GM23338 (cell line): ENCODE measurements at regions not wholly inside any gene's neighbourhood (a gene's known extent, or its start where the extent isn't known, plus 50 kb on each side); places are given as distances from the start of the nearest gene placed in this dataset.

Experiments
- ATAC-seq: fragments of 200-7000 bp; cut with Tn5 transposase; 3 replicates; pipeline ENCODE4 v1.9.1; 2020
- DNase-seq: peaks from one replicate; pipeline ENCODE4 v3.0.0-alpha.2; 2015; ENCODE audit warnings: low spot score
- H2AFZ ChIP-seq: fragments of 200-600 bp; sonication (generic); 2 replicates; pipeline ENCODE4 v1.8.0; 2016; ENCODE audit warnings: antibody characterized with exemption, mild to moderate bottlenecking, moderate library complexity
- H3F3A ChIP-seq: fragments of 200-600 bp; sonication (generic); replicated peaks from 2 replicates; pipeline ENCODE4 v1.8.0; 2017; ENCODE audit warnings: antibody characterized with exemption, mixed run types, low read depth
- H3K27ac ChIP-seq: fragments of 200-600 bp; sonication (generic); 2 replicates; pipeline ENCODE4 v1.6.1; 2016; ENCODE audit warnings: low read depth
- H3K27me3 ChIP-seq: fragments of 200-600 bp; sonication (generic); 2 replicates; pipeline ENCODE4 v1.8.0; 2016; ENCODE audit warnings: mild to moderate bottlenecking, mixed run types, moderate library complexity; ENCODE audit not compliant: insufficient read depth
- H3K36me3 ChIP-seq: fragments of 200-600 bp; sonication (generic); 2 replicates; pipeline ENCODE4 v1.8.0; 2016; ENCODE audit warnings: mild to moderate bottlenecking; ENCODE audit not compliant: insufficient read depth
- H3K4me1 ChIP-seq: fragments of 200-600 bp; sonication (generic); 2 replicates; pipeline ENCODE4 v1.8.0; 2016; ENCODE audit warnings: mild to moderate bottlenecking, moderate library complexity; ENCODE audit not compliant: insufficient read depth
- H3K4me2 ChIP-seq: fragments of 200-600 bp; sonication (generic); 2 replicates; pipeline ENCODE4 v1.7.1; 2017; ENCODE audit warnings: mixed run types
- H3K4me3 ChIP-seq: fragments of 200-600 bp; sonication (generic); 2 replicates; pipeline ENCODE4 v1.6.1; 2016; ENCODE audit warnings: mixed run types
- H3K79me2 ChIP-seq: fragments of 200-600 bp; sonication (generic); replicated peaks from 2 replicates; pipeline ENCODE4 v1.8.0; 2017; ENCODE audit warnings: mild to moderate bottlenecking; ENCODE audit not compliant: insufficient read depth
- H3K9me2 ChIP-seq: fragments of 200-600 bp; sonication (generic); 2 replicates; pipeline ENCODE4 v1.8.0; 2017; ENCODE audit not compliant: insufficient read depth
- H4K20me1 ChIP-seq: fragments of 200-600 bp; sonication (generic); replicated peaks from 2 replicates; pipeline ENCODE4 v1.8.0; 2017; ENCODE audit warnings: mild to moderate bottlenecking; ENCODE audit not compliant: insufficient read depth
- H3K27ac Mint-ChIP-seq: 2 replicates; pipeline ENCODE4 v1.8.0; 2020; ENCODE audit warnings: inconsistent platforms, mild to moderate bottlenecking, moderate library complexity, mixed read lengths
- H3K27me3 Mint-ChIP-seq: 3 replicates; pipeline ENCODE4 v1.8.0; 2022; ENCODE audit warnings: low read depth, mild to moderate bottlenecking, moderate library complexity, mixed read lengths, inconsistent platforms; ENCODE audit not compliant: insufficient read depth, poor library complexity
- H3K36me3 Mint-ChIP-seq: 3 replicates; pipeline ENCODE4 v1.8.0; 2021; ENCODE audit warnings: low read depth, mild to moderate bottlenecking, inconsistent platforms, moderate library complexity, mixed read lengths
- H3K4me1 Mint-ChIP-seq: 3 replicates; pipeline ENCODE4 v1.8.0; 2020; ENCODE audit warnings: mild to moderate bottlenecking, inconsistent platforms, mixed read lengths
- H3K4me3 Mint-ChIP-seq: 3 replicates; pipeline ENCODE4 v1.8.0; 2021; ENCODE audit warnings: moderate library complexity, mild to moderate bottlenecking, inconsistent platforms, mixed read lengths
- H3K9me3 Mint-ChIP-seq: 3 replicates; pipeline ENCODE4 v1.8.0; 2020; ENCODE audit warnings: moderate library complexity, mild to moderate bottlenecking, inconsistent platforms, mixed read lengths
- CREB1 ChIP-seq: fragments of 250-450 bp; sonication (Bioruptor Pico); IDR thresholded peaks from 2 replicates; pipeline ENCODE4 v1.5.0; 2020; ENCODE audit warnings: low read depth, mild to moderate bottlenecking, moderate library complexity
- EZH2 ChIP-seq: fragments of 200-600 bp; sonication (generic); IDR thresholded peaks from one replicate; pipeline ENCODE4 v1.8.0; 2017; ENCODE audit warnings: antibody characterized with exemption, mild to moderate bottlenecking, low read depth; ENCODE audit not compliant: unreplicated experiment
- EZH2phosphoT487 ChIP-seq: fragments of 200-600 bp; sonication (generic); IDR thresholded peaks from one replicate; pipeline ENCODE4 v1.8.1; 2018; ENCODE audit warnings: antibody characterized with exemption; ENCODE audit not compliant: unreplicated experiment
- JUNB ChIP-seq: IDR thresholded peaks from one replicate; pipeline ENCODE4 v1.6.1; 2016; ENCODE audit warnings: antibody characterized with exemption; ENCODE audit not compliant: unreplicated experiment
- NANOG ChIP-seq: IDR thresholded peaks from 2 replicates; pipeline ENCODE4 v1.6.1; 2016; ENCODE audit warnings: antibody characterized with exemption, borderline replicate concordance
- POLR2AphosphoS5 ChIP-seq: IDR thresholded peaks from 2 replicates; pipeline ENCODE4 v1.6.1; 2016; ENCODE audit warnings: antibody characterized with exemption, low read depth
- STAT1 ChIP-seq: IDR thresholded peaks from one replicate; pipeline ENCODE4 v1.6.1; 2016; ENCODE audit warnings: antibody characterized with exemption; ENCODE audit not compliant: unreplicated experiment
- ZNF114 ChIP-seq: fragments of 250-450 bp; sonication (Bioruptor Pico); IDR thresholded peaks from 2 replicates; pipeline ENCODE4 v1.5.0; 2020; ENCODE audit warnings: mild to moderate bottlenecking, moderate library complexity
- ZNF331 ChIP-seq: fragments of 250-450 bp; sonication (Bioruptor Pico); IDR thresholded peaks from 2 replicates; pipeline ENCODE4 v1.5.0; 2020; ENCODE audit warnings: low read depth, mild to moderate bottlenecking, moderate library complexity
- TF ChIP-seq, protein P1 (sequence below): fragments of 250-450 bp; sonication (Bioruptor Pico); IDR thresholded peaks from 2 replicates; pipeline ENCODE4 v1.5.0; 2020; ENCODE audit warnings: mild to moderate bottlenecking, moderate library complexity
- TF ChIP-seq, protein P2 (sequence below), 2 experiments: fragments of 200-600 bp in 1 of 2; sonication (generic) in 1 of 2; conservative IDR thresholded peaks; 2 replicates each; pipeline versions ENCODE4 v1.5.1 to v1.6.1; 2016 to 2017; ENCODE audit warnings: antibody characterized with exemption in 2 of 2, low read depth in 2 of 2, mild to moderate bottlenecking in 2 of 2, moderate library complexity in 1 of 2
- TF ChIP-seq, protein P3 (sequence below): IDR thresholded peaks from 2 replicates; pipeline ENCODE4 v1.6.1; 2016; ENCODE audit warnings: antibody characterized with exemption

DNA sequence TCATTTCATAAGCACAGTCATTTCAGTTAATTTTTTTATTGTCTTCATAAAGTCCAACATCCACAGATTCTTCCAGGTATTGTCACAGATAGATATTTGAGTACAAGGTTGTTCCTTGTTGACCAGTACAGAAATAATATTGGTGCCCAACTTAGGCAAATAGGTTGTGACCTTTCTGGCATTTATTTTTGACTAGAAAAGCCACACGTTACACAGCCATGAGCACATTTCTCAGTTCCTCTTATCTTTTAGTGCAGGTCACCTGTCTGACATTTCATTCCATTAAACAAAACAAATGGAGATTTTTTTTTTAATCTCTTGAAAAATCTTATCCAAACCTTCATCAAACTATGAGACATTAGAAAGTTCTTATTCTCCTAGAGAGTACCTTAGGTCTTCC lies 428.8 kb downstream of the ZNF521 start:
- peaks cover 10% of the 10 kb centered on the region for H3K4me1 ChIP-seq
- H3K9me2 ChIP-seq: no peaks in the 10 kb centered on the region
- no peak for ATAC-seq
- no peaks in the 10 kb centered on the region for H4K20me1 ChIP-seq
- no peak overlapping the region for H3K4me3 Mint-ChIP-seq
- H3K27me3 ChIP-seq: no peaks in the 10 kb centered on the region
- no peak overlapping the region for H3K27ac ChIP-seq
- no peak overlapping the region for H3K27ac Mint-ChIP-seq
- H3K36me3 ChIP-seq: no peaks in the 10 kb centered on the region
- H3K4me3 ChIP-seq: no peak overlapping the region
- H3K79me2 ChIP-seq: no peaks in the 10 kb centered on the region
- no peak for DNase-seq
- no peaks in the 10 kb centered on the region for H3F3A ChIP-seq
- peaks cover 2% of the 10 kb centered on the region for H3K27me3 Mint-ChIP-seq
- H3K9me3 Mint-ChIP-seq: no peaks in the 10 kb centered on the region
- H3K4me2 ChIP-seq: no peak overlapping the region
- H3K4me1 Mint-ChIP-seq: peaks cover 17% of the 10 kb centered on the region
- H3K36me3 Mint-ChIP-seq: no peaks in the 10 kb centered on the region
- TF ChIP-seq, protein P1, sequence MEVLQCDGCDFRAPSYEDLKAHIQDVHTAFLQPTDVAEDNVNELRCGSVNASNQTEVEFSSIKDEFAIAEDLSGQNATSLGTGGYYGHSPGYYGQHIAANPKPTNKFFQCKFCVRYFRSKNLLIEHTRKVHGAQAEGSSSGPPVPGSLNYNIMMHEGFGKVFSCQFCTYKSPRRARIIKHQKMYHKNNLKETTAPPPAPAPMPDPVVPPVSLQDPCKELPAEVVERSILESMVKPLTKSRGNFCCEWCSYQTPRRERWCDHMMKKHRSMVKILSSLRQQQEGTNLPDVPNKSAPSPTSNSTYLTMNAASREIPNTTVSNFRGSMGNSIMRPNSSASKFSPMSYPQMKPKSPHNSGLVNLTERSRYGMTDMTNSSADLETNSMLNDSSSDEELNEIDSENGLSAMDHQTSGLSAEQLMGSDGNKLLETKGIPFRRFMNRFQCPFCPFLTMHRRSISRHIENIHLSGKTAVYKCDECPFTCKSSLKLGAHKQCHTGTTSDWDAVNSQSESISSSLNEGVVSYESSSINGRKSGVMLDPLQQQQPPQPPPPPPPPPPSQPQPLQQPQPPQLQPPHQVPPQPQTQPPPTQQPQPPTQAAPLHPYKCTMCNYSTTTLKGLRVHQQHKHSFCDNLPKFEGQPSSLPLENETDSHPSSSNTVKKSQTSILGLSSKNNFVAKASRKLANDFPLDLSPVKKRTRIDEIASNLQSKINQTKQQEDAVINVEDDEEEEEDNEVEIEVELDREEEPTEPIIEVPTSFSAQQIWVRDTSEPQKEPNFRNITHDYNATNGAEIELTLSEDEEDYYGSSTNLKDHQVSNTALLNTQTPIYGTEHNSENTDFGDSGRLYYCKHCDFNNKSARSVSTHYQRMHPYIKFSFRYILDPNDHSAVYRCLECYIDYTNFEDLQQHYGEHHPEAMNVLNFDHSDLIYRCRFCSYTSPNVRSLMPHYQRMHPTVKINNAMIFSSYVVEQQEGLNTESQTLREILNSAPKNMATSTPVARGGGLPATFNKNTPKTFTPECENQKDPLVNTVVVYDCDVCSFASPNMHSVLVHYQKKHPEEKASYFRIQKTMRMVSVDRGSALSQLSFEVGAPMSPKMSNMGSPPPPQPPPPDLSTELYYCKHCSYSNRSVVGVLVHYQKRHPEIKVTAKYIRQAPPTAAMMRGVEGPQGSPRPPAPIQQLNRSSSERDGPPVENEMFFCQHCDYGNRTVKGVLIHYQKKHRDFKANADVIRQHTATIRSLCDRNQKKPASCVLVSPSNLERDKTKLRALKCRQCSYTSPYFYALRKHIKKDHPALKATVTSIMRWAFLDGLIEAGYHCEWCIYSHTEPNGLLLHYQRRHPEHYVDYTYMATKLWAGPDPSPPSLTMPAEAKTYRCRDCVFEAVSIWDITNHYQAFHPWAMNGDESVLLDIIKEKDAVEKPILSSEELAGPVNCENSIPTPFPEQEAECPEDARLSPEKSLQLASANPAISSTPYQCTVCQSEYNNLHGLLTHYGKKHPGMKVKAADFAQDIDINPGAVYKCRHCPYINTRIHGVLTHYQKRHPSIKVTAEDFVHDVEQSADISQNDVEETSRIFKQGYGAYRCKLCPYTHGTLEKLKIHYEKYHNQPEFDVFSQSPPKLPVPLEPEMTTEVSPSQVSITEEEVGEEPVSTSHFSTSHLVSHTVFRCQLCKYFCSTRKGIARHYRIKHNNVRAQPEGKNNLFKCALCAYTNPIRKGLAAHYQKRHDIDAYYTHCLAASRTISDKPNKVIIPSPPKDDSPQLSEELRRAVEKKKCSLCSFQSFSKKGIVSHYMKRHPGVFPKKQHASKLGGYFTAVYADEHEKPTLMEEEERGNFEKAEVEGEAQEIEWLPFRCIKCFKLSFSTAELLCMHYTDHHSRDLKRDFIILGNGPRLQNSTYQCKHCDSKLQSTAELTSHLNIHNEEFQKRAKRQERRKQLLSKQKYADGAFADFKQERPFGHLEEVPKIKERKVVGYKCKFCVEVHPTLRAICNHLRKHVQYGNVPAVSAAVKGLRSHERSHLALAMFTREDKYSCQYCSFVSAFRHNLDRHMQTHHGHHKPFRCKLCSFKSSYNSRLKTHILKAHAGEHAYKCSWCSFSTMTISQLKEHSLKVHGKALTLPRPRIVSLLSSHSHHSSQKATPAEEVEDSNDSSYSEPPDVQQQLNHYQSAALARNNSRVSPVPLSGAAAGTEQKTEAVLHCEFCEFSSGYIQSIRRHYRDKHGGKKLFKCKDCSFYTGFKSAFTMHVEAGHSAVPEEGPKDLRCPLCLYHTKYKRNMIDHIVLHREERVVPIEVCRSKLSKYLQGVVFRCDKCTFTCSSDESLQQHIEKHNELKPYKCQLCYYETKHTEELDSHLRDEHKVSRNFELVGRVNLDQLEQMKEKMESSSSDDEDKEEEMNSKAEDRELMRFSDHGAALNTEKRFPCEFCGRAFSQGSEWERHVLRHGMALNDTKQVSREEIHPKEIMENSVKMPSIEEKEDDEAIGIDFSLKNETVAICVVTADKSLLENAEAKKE (CRISPR knock-in tag): no peak
- TF ChIP-seq JUNB: no peak
- H2AFZ ChIP-seq: 0 out of 2 replicates have a peak overlapping the region, but pooled peaks have one; percentile 38

DNA sequence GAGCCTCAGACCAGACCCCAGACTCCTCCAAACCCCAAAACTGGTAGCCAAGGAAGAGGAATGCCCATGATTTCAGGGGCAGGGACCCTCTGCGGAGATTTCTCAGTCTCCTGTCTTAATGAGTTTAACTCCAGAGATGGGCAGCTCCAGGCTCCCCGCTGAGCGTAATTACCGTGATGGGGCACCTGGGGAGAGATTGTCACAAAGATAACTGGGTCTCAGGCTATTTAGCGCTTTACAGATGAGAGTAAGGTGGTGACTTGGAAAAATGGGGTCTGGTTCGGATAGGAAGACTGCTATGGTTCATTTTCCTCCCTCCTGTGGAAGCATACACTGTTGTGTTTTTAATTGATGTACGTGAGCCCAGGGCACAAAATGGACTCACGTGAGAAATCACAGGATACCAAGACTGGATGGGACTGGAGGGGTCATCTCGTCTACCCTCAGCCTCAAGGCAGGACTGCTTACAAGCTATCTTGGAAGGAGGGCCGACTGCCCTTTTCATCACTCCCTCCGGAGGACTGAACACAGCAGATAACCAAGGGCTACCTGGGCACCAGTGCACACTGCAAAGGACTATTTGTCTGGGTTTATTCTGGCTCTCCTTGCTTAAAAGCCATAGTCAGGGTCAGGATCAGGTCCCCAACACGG lies 427.8 kb downstream of the ZNF521 start:
- H3K79me2 ChIP-seq: no peaks in the 10 kb centered on the region
- peaks cover 2% of the 10 kb centered on the region for H3K27me3 Mint-ChIP-seq
- H3K27ac Mint-ChIP-seq: no peak overlapping the region
- no peaks in the 10 kb centered on the region for H3K9me2 ChIP-seq
- no peaks in the 10 kb centered on the region for H3K36me3 ChIP-seq
- H3K27ac ChIP-seq: no peak overlapping the region
- no peaks in the 10 kb centered on the region for H3F3A ChIP-seq
- H3K4me3 ChIP-seq: no peak overlapping the region
- no peaks in the 10 kb centered on the region for H3K36me3 Mint-ChIP-seq
- no peaks in the 10 kb centered on the region for H3K9me3 Mint-ChIP-seq
- peak overlapping the region; percentile 19; the same call in 1 of the 2 replicates for H3K4me2 ChIP-seq
- H4K20me1 ChIP-seq: no peaks in the 10 kb centered on the region
- no peak overlapping the region for H3K4me3 Mint-ChIP-seq
- peaks cover 18% of the 10 kb centered on the region for H3K4me1 Mint-ChIP-seq
- peak; percentile 70 for ATAC-seq
- DNase-seq: peak; percentile 42
- H3K4me1 ChIP-seq: peaks cover 10% of the 10 kb centered on the region
- peak overlapping the region; percentile 38; the same call in 1 of the 2 replicates for H2AFZ ChIP-seq
- H3K27me3 ChIP-seq: no peaks in the 10 kb centered on the region
- no peak for TF ChIP-seq POLR2AphosphoS5
- TF ChIP-seq EZH2: no peak
- no peak for TF ChIP-seq STAT1
- no peak for TF ChIP-seq ZNF331 (CRISPR knock-in tag)
- no peak for TF ChIP-seq ZNF114 (CRISPR knock-in tag)
- no peak for TF ChIP-seq CREB1 (CRISPR knock-in tag)
- TF ChIP-seq NANOG: no peak
- TF ChIP-seq, protein P2, sequence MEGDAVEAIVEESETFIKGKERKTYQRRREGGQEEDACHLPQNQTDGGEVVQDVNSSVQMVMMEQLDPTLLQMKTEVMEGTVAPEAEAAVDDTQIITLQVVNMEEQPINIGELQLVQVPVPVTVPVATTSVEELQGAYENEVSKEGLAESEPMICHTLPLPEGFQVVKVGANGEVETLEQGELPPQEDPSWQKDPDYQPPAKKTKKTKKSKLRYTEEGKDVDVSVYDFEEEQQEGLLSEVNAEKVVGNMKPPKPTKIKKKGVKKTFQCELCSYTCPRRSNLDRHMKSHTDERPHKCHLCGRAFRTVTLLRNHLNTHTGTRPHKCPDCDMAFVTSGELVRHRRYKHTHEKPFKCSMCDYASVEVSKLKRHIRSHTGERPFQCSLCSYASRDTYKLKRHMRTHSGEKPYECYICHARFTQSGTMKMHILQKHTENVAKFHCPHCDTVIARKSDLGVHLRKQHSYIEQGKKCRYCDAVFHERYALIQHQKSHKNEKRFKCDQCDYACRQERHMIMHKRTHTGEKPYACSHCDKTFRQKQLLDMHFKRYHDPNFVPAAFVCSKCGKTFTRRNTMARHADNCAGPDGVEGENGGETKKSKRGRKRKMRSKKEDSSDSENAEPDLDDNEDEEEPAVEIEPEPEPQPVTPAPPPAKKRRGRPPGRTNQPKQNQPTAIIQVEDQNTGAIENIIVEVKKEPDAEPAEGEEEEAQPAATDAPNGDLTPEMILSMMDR (conservative IDR thresholded peaks at IDR 0.05; ENCODE audit: low read depth in 2 of 2): no peak
- TF ChIP-seq EZH2phosphoT487: no peak
- TF ChIP-seq, protein P3, sequence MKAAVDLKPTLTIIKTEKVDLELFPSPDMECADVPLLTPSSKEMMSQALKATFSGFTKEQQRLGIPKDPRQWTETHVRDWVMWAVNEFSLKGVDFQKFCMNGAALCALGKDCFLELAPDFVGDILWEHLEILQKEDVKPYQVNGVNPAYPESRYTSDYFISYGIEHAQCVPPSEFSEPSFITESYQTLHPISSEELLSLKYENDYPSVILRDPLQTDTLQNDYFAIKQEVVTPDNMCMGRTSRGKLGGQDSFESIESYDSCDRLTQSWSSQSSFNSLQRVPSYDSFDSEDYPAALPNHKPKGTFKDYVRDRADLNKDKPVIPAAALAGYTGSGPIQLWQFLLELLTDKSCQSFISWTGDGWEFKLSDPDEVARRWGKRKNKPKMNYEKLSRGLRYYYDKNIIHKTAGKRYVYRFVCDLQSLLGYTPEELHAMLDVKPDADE: no peak
